HG02678 (cell line): ENCODE measurements at regions not wholly inside any gene's neighbourhood (a gene's known extent, or its start where the extent isn't known, plus 50 kb on each side); places are given as distances from the start of the nearest gene placed in this dataset.

Experiments used
- ATAC-seq: cut with Tn5 transposase; IDR thresholded peaks from one replicate; pipeline ENCODE4 v1.9.1; 2021; ENCODE audit warnings: mild to moderate bottlenecking, moderate library complexity; ENCODE audit not compliant: unreplicated experiment

GRCh38 chr1:60311838-60312237 is 238.3 kb upstream of the C1orf87 start:
- no peak for ATAC-seq

DNA sequence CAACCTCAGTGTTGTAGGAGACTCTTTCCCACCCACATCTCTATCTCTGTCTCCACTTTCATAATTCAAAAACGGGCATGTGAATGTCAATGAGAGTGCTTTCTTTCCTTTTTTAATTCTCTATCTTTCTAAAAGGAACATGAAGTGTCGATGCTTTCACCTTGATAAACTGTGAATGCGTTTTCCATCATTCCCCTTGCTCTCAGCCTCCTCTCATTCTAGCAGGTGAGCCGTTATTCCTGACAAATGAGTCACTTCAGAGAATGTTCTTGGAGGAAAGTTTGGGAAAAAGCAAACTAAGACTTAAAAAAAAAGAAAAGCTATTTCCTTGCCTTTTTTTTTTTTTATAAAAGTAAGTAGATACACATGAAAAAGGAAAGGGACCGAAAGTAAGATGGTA is 226.0 kb upstream of the C1orf87 start:
- ATAC-seq: no peak

DNA sequence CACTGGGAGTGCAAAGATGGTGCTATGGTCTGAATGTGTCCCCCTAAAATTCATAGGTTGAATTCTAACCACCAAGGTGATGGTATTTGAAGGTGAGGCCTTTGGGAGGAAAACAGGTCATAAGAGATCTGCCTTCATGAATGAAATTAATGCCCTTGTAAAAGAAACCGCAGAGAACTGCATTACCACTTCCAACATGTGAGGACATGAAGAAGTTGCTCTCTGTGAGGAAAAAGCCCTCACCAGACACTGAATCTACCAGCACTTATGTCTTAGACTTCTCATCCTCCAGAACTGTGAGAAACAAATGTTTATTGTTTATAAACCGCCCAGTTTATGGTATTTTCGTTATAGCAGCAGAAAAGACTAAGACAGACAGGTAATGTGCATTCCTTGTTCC is 224.7 kb upstream of the C1orf87 start:
- no peak for ATAC-seq

DNA sequence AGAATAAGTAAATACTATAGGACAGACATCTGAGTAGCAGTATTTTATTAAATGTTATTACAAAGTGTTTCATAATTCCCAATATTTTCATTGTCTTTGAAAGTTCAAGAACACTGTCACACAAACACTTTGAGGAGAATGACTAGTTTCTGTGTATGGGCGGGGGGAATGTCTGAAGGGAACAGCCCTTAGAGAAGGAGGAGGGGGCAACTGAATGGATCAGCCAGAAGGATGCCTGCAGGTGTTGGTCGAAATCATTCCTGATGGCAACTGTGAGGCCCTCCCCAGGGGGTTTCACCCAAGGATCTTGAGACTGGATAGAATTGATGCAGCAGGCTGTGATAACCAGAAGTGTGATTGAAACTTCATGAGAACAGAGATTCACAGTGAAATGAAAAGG is 223.2 kb upstream of the C1orf87 start:
- no peak for ATAC-seq

- ATAC-seq: no peak
Observed at GRCh38 chr1:60292140-60292539, 218.6 kb upstream of the C1orf87 start.

DNA sequence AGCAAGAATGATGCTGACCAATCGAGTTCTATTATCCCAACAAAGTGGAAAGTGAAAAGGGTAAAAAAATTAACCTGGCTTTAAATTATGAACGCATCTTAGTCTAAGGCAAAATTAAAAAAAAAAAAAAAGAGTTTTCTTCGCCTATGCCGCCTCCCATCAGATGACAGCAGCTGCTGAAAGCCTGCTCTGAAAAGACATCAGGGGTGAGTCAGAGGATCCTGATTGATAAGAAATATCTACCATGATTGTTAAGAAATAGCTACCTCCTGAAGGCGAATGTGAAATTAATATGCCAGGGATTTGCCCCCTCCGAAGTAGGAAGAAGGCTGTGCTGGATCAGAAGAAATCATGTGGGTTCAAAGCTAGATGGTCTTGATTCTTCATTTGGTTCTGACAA is 216.8 kb upstream of the C1orf87 start:
- ATAC-seq: no peak

GRCh38 chr1:60287536-60287935 is 214.0 kb upstream of the C1orf87 start:
- no peak for ATAC-seq

- ATAC-seq: no peak
Observed at GRCh38 chr1:60283690-60284089, 210.1 kb upstream of the C1orf87 start.

DNA sequence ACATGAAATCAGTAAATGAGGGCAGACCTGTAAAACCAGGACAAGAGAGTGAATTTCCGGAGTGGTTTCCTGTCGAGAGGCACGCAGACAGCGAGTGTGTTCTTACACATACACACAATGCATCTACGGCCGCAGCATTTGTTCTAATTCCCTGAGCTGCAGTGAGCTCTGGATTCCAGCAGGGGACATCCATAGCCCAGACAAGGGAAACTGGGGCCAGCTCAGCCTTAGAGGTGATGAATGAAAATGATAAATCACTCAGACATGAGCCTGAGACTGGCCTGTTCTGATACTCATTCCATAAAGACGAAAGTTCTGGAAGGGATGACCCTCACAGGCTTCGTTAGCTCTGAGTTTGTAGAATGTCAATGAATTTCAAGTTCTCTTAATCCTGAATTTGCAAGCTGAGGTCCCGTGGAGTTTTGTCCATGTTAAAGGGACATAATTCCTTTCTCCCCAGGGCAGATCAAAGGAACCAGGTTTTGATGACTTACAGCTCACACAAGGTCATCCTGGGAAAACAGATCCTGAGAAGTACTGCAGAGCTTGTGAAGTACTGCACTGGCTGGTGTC is 207.9 kb upstream of the C1orf87 start:
- peak; percentile 84 for ATAC-seq

GRCh38 chr1:60280819-60281218 is 207.2 kb upstream of the C1orf87 start:
- ATAC-seq: peak; percentile 12

DNA sequence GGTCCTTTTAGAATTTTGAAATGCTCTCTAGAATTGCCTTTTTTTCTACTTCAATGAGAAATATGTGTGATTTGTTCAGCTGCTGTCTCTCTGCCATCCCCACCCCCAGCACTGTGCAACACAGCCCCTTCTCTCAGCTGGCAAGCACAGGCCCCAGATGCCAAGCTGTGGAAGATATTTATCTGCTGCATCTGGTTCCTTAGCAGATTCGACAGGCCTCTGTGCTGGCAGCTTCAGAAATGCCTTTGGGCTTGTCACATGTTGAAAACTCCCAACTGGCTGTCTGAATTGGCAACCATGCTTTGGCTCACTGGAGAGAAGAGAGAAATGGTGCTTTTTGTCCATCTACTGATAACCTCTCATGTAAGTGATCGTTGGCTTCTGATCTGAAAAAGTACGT is 206.7 kb upstream of the C1orf87 start:
- no peak for ATAC-seq

DNA sequence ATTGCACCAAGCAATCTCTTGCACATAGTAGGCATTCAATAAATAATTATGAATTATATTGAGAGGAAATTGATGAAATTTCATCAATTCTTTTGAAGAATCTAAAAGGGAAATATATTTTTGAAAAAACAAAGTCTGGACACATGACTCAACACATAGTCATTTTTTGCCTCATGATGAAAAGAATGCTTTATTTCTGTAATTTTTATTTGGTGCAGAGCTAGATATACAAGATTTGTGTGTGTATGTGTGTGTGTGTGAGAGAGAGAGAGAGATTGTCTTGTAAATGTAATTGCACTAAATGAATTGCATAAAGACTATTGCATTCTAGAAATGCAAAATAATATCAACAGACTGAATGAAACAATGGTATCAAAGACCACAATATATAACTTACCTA is 206.2 kb upstream of the C1orf87 start:
- ATAC-seq: no peak

GRCh38 chr1:60277269-60277668 is 203.7 kb upstream of the C1orf87 start:
- ATAC-seq: no peak

DNA sequence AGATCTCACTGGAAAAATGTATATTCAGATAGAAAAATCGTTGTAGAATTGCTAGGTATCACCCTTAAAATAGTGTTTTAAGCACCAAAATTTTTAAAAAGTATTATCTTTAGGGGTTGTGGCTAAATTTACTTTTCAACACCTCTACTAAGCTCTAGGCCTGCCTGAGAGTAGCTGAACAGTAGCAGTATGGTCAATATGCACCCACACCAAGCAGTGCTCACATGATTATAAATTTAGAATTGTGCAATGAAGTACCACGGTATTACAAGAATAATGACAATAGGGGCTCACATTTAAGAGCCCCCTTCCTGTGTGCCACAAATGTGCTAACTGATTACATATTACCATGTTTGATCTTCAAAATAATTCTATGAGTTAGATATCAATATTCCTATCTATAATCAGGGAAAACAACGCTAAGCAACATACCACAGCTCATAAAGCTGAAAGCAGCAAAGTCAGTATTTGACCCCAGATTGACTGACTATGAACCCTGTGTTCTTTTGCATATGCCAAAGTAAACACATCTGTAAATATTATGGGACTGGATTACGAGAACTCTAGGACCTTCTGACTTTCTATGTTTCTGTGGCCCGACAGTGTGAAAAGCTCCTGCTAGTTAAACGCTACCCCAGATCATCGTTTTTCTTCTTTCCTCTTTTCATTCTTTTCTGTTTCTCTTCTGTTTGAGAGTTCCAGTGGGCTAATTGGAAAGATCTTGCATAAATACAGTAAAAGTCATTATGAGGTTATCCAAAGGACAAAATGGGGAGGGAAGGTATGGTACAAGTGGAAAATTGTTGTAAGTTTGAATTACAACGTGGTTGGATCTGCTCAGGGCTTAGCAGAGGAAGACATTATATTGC is 201.1 kb upstream of the C1orf87 start:
- ATAC-seq: no peak

- ATAC-seq: no peak
Observed at GRCh38 chr1:60273185-60273584, 199.6 kb upstream of the C1orf87 start.

DNA sequence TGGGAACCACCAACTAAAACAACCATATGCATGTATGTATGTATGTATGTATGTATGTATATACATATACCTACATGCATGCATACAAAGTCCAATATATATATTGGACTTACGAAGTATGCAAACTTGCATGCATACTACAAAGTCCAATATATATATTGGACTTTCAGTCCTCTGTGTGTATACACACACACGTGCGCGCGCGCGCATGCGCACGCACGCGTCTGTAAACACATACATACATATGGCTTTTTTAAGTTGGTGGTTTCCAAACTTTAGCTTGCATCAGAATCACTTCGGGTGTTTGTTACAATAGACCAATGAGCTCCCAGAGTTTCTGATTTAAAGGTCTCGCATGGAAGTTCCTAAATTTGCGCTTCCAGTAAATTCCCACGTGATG is 197.5 kb upstream of the C1orf87 start:
- ATAC-seq: no peak

DNA sequence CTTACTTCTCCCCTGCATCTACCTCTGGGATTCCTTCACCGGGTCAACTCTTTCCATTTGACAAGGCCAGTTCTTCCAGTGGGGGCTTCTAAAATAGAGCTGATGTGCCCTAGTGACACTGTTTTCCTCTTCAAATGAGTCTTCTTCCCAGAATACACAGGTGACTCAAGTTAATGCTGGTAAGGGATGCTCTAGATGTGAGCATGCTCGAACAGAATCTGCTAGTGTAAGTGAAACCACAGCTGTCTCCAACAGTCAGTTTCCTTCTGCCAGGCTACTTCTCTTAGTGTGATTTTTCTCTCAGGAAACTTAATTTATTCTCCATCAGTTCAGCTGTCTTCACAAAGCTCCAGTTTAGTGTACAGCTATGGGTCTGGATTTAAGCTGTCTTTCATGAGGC is 194.9 kb upstream of the C1orf87 start:
- ATAC-seq: no peak

GRCh38 chr1:60265560-60266535 is 192.3 kb upstream of the C1orf87 start:
- no peak for ATAC-seq

DNA sequence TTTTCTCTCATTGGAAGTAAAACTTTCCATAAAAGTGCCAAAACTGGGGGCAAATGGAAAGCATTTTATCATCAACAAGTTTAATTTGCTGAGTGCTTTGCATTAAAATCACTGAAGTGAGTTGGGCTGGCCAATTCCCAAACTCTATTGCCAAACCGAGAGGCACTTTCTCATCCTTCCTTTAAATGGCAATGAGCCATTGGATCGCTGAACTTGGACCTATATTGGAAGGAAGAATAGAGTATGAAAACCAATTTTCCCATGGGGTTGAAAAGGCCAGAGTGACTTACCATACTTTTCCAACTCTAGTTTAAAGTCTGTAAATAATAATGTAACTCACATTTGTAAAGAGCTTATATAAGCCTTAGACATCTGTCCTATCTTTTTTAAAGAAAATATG is 189.1 kb upstream of the C1orf87 start:
- no peak for ATAC-seq

- no peak for ATAC-seq
Observed at GRCh38 chr1:60257531-60257930, 184.0 kb upstream of the C1orf87 start.

GRCh38 chr1:60255565-60255964 is 182.0 kb upstream of the C1orf87 start:
- no peak for ATAC-seq
